Brain microvascular endothelial cell (primary cell): ENCODE measurements at regions not wholly inside any gene's neighbourhood (a gene's known extent, or its start where the extent isn't known, plus 50 kb on each side); places are given as distances from the start of the nearest gene placed in this dataset.

Source experiments
- DNase-seq: peaks from one replicate; pipeline ENCODE4 v3.0.0-alpha.2; 2020
- H3K27ac ChIP-seq: fragments of 250-450 bp; sonication (Bioruptor Pico); 2 replicates; pipeline ENCODE4 v1.5.1; 2020; ENCODE audit warnings: mild to moderate bottlenecking, moderate library complexity
- H3K27me3 ChIP-seq: fragments of 250-450 bp; sonication (Bioruptor Pico); replicated peaks from 2 replicates; pipeline ENCODE4 v1.5.1; 2020; ENCODE audit warnings: mild to moderate bottlenecking
- H3K36me3 ChIP-seq: fragments of 250-450 bp; sonication (Bioruptor Pico); replicated peaks from 2 replicates; pipeline ENCODE4 v1.5.1; 2020; ENCODE audit warnings: mild to moderate bottlenecking
- H3K4me3 ChIP-seq: 2 replicates; pipeline ENCODE4 v1.5.1; 2011; ENCODE audit warnings: low read depth, mild to moderate bottlenecking, control low read depth, low read length, moderate library complexity
- in situ Hi-C: cut with HindIII; loops from 2 replicates; pipeline ENCODE4 v1.10.0; 2017; ENCODE audit warnings: low sequenced_read_pairs, low pct_ligation_motif_present
- TF ChIP-seq, protein P1 (sequence below): IDR thresholded peaks from 2 replicates; pipeline ENCODE4 v1.5.1; 2011; ENCODE audit warnings: low read depth, mild to moderate bottlenecking, moderate library complexity, low read length, control low read depth, inconsistent platforms; ENCODE audit errors: missing control alignments

DNA sequence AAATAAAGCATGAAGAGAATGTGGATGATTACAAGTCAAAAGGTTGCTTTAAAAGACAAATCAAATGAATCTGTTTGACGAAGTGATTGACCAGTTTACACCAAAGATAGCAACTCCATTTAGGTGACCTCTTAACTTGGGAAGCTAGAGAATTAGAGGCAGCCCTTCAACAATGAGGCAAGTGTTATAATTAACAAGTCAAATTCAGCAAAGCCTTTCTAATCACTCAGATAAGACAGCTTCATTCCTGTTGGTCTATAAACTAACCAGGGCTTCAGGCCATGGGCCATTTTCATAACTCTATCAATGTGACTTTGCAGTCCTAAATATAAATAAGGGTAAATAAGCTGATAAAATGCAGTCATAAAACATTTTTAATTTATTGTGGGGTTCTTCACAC lies 712.2 kb upstream of the SEMA6A start:
- in situ Hi-C loops = no loop called here
- Histone ChIP-seq H3K27ac (no peak overlapping the region), H3K4me3 (no peak overlapping the region), H3K27me3 (no peaks in the 10 kb centered on the region), H3K36me3 (no peaks in the 10 kb centered on the region)
- DNase-seq = no peak
- TF ChIP-seq, protein P1, sequence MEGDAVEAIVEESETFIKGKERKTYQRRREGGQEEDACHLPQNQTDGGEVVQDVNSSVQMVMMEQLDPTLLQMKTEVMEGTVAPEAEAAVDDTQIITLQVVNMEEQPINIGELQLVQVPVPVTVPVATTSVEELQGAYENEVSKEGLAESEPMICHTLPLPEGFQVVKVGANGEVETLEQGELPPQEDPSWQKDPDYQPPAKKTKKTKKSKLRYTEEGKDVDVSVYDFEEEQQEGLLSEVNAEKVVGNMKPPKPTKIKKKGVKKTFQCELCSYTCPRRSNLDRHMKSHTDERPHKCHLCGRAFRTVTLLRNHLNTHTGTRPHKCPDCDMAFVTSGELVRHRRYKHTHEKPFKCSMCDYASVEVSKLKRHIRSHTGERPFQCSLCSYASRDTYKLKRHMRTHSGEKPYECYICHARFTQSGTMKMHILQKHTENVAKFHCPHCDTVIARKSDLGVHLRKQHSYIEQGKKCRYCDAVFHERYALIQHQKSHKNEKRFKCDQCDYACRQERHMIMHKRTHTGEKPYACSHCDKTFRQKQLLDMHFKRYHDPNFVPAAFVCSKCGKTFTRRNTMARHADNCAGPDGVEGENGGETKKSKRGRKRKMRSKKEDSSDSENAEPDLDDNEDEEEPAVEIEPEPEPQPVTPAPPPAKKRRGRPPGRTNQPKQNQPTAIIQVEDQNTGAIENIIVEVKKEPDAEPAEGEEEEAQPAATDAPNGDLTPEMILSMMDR = no peak

DNA sequence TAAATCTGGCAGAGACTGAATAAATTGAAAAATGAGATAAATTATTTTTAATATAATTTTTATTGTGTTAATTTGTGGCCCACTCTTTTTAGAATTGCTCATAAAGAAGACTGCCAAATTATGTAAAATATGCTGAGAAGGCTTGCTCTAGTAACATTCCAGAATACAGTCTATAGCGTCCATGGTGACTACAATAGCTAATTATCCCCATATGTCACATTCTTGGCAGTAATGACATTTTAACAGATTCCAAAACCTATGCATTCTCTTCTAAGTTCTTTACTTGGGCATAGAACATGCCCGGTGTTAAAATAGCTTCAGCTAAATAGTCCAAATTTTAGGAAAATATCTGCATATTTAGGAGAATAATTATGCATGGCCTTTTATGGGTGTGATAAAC lies 697.0 kb upstream of the SEMA6A start:
- no peak for DNase-seq
- TF ChIP-seq, protein P1 = no peak
- in situ Hi-C loops = no loop called here
- Histone ChIP-seq H3K36me3 (no peaks in the 10 kb centered on the region), H3K27me3 (no peaks in the 10 kb centered on the region), H3K27ac (no peak overlapping the region), H3K4me3 (no peak overlapping the region)

DNA sequence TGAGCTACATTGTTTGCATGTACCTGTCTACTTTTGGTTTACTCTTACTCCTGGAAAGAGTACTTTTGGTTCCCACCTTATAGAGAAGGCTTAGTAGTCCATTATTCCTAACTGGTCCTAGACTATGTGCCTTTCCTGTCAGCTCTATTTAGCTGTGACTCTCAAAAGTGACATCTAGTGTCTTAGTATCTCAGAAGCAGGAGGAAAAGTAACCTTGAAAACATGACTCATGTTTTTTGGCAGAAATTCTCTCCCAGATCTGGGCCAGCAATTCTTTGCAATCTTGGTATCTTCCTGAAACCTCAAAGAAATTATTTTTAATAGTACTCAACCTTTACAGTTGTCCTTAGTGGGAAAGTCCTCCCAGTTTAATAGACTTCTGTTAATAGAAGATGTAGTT lies 691.7 kb upstream of the SEMA6A start:
- Histone ChIP-seq H3K4me3 (no peak overlapping the region), H3K36me3 (no peaks in the 10 kb centered on the region), H3K27me3 (no peaks in the 10 kb centered on the region), H3K27ac (no peak overlapping the region)
- TF ChIP-seq, protein P1 = no peak
- in situ Hi-C loops = no loop called here
- DNase-seq = peak; percentile 24

DNA sequence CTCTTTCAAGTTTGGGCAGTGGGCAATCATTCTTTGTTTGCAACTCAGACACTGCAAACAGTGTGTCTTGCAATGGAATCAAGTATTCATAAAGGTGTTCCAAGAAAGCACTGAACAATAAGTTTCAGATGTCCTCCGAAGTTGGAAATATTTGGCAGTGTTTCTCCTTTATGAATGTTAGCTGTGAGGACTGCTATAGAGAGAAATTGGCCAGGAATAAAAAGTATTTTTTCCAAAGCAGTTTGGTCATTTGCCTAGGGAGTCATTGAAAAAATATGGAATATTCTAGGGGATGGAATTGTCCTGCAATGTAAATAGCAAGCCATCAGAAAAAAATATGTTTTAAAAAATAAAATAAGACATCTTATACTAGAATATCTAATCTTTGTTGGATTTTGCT lies 688.6 kb upstream of the SEMA6A start:
- H3K27ac ChIP-seq = no peak overlapping the region

DNA sequence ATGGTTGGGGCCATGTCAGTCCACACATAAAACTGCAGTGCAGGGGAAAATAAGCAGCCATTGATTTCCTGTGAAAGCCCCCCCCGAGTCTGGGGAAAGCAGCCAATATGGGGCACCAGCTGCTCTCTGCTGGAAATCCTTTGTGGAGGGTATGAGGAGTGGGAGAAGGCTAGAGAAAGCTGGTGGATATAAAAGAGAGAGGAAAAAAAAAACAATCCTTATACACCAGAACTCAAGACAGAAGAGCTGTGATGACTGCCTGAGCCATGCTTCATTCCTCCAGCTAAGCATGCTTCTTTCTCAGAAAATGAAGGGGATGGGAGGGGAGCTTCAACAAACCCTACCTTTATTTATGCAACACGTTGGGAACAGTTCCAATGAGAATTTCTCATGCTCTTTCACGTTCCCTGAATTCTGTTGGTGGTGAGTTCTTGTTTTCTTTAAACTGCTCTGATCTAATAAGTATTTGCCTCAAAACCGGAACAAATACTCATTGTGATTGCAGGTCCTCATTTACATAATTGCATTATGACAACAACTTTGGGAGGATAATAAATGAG lies 688.0 kb upstream of the SEMA6A start:
- TF ChIP-seq, protein P1 = no peak
- no peaks in the 10 kb centered on the region for H3K36me3 ChIP-seq
- no peak for DNase-seq
- H3K4me3 ChIP-seq = no peak overlapping the region
- no peaks in the 10 kb centered on the region for H3K27me3 ChIP-seq
- H3K27ac ChIP-seq = no peak overlapping the region
- in situ Hi-C loops = no loop called here

More for the DNA sequence above, 688.6 kb upstream of the SEMA6A start:
- TF ChIP-seq, protein P1 = no peak
- H3K4me3 ChIP-seq = no peak overlapping the region
- DNase-seq = no peak
- H3K27me3 ChIP-seq = no peaks in the 10 kb centered on the region
- in situ Hi-C loops = no loop called here
- H3K36me3 ChIP-seq = no peaks in the 10 kb centered on the region

DNA sequence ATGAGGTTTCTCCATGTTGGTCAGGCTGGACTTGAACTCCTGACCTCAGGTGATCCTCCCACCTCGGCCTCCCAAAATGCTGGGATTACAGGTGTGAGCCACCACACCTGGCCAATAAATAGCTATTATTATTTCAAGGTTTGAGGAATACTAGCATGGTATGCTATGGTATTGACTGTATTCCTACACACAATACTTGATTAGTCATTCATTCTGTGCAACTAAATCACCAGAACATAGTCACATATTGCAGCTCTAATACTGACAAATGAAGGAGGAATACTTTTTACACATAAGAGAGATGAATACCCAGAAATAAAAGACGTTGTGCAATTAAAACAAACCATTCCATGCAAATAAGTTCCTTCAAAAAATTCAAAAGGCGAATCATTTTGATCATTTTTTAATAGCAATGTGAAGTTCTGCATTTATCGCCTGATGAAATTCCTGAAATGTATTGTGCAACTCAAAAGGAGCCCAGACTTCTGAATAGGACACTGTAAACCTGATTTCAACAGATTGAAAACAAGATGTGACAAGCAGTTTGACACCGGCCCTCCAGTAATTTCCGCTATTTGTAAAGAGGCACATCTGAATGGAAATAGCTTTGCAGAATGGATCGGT lies 687.4 kb upstream of the SEMA6A start:
- in situ Hi-C loops = no loop called here
- H3K36me3 ChIP-seq = no peaks in the 10 kb centered on the region
- DNase-seq = no peak

More for the DNA sequence above, 687.4 kb upstream of the SEMA6A start:
- Histone ChIP-seq H3K27me3 (no peaks in the 10 kb centered on the region), H3K27ac (no peak overlapping the region), H3K4me3 (no peak overlapping the region)
- TF ChIP-seq, protein P1 = no peak
